ENCODE measurements at regions not wholly inside any gene's neighbourhood (a gene's known extent, or its start where the extent isn't known, plus 50 kb on each side); places are given as distances from the start of the nearest gene placed in this dataset.

DNA sequence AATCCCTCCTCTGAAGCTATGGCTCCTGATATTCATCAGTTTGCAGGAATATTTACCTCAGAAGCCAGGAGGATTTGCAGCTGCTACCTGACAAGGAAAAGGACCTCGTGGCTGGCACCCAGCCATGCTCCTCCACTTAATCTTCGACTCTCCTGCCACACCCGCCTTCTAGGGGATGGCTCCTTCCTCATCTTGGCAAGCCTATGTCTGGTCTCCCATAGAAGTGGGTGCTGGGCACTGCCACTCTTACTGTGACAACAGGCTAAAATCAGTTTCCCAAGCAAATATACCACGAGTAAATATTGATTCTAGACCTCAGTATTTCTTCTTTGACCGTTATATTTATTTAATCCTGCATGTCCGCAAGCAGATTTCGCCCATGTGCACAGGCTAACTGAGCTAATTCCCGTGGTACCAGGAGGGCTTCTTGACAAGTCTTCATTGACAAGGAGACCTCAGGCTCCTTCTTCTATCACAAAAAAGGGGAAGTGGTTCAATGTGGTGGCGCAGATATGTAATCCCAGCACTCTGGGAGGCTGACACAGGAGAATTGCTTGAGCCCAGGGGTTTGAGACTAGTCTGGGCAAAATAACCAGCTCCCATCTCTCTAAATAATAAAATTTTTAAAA is 52.6 kb upstream of the DCTD start:
- H3K9ac ChIP-seq (ENCODE audit: insufficient read depth, low read length), result no peak overlapping the region
- H3K4me2 ChIP-seq (ENCODE audit: extremely low read depth, insufficient read depth, low read length), result no peak overlapping the region
- TF ChIP-seq, protein P1, sequence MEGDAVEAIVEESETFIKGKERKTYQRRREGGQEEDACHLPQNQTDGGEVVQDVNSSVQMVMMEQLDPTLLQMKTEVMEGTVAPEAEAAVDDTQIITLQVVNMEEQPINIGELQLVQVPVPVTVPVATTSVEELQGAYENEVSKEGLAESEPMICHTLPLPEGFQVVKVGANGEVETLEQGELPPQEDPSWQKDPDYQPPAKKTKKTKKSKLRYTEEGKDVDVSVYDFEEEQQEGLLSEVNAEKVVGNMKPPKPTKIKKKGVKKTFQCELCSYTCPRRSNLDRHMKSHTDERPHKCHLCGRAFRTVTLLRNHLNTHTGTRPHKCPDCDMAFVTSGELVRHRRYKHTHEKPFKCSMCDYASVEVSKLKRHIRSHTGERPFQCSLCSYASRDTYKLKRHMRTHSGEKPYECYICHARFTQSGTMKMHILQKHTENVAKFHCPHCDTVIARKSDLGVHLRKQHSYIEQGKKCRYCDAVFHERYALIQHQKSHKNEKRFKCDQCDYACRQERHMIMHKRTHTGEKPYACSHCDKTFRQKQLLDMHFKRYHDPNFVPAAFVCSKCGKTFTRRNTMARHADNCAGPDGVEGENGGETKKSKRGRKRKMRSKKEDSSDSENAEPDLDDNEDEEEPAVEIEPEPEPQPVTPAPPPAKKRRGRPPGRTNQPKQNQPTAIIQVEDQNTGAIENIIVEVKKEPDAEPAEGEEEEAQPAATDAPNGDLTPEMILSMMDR (conservative IDR thresholded peaks at IDR 0.05 in 1 of 2, IDR thresholded peaks at IDR 0.05 in 1 of 2; ENCODE audit: low read depth in 1 of 2, low read length in 2 of 2), result no peak
- TF ChIP-seq EZH2 (IDR thresholded peaks at IDR 0.05; ENCODE audit: low read length, missing control alignments), result no peak
- DNase-seq (ENCODE audit: low read depth in 2 of 2), result no peak
- no peaks in the 10 kb centered on the region for H4K20me1 ChIP-seq (ENCODE audit: control insufficient read depth, extremely low read depth, insufficient read depth, low read length)
- no peaks in the 10 kb centered on the region for H3K79me2 ChIP-seq (ENCODE audit: control insufficient read depth, insufficient read depth, low read length)
- H3K36me3 ChIP-seq (ENCODE audit: control insufficient read depth, insufficient read depth, low read length), result no peaks in the 10 kb centered on the region
- no peak overlapping the region for H3K4me3 ChIP-seq (replicated peaks in 1 of 4; ENCODE audit: control extremely low read depth in 1 of 4, insufficient read depth in 1 of 4, low read depth in 3 of 4, low read length in 4 of 4)
- H3K27me3 ChIP-seq (ENCODE audit: control insufficient read depth, insufficient read depth, low read length), result no peaks in the 10 kb centered on the region
- H3K4me1 ChIP-seq (ENCODE audit: control insufficient read depth, extremely low read depth, insufficient read depth, low read length), result no peaks in the 10 kb centered on the region
- H3K9me3 ChIP-seq (ENCODE audit: control insufficient read depth, insufficient read depth, low read depth, low read length), result no peaks in the 10 kb centered on the region
- no peak overlapping the region for H3K27ac ChIP-seq (ENCODE audit: insufficient read depth, low read length)
- no peak overlapping the region for H2AFZ ChIP-seq (ENCODE audit: low read length)

DNA sequence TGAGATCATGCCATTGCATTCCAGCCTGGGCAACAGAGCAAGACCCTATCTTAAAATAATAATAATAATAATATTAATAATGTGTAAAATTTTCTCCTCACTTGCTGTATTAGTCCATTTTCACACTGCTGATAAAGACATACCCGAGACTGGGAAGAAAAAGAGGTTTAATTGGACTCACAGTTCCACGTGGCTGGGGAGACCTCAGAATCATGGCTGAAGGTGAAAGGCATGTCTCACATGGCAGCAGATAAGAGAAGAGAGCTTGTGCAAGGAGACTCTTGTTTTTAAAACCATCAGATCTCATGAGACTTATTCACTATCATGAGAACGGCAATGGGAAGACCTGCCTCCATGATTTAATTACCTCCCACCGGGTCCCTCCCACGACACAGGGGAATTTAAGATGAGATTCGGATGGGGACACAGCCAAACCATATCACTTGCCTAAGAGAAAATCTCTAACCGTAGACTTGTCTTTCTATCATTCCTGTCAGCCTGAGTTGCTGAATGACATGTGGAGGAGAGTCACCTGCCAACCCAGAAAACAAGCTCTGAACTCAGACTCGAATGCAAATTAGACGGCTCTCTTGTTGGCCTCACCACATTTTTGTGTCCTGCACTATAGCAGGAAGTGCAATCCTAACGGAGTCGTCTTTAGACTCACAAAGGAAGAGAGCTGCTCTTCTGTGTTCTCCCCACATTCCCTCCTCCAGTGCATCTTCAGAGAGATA is 51.9 kb upstream of the DCTD start:
- no peak overlapping the region for H3K4me3 ChIP-seq (replicated peaks in 1 of 4; ENCODE audit: control extremely low read depth in 1 of 4, insufficient read depth in 1 of 4, low read depth in 3 of 4, low read length in 4 of 4)
- DNase-seq (ENCODE audit: low read depth in 2 of 2), result no peak
- no peaks in the 10 kb centered on the region for H3K27me3 ChIP-seq (ENCODE audit: control insufficient read depth, insufficient read depth, low read length)
- H2AFZ ChIP-seq (ENCODE audit: low read length), result no peak overlapping the region
- no peak for TF ChIP-seq EZH2 (IDR thresholded peaks at IDR 0.05; ENCODE audit: low read length, missing control alignments)
- TF ChIP-seq, protein P1 (conservative IDR thresholded peaks at IDR 0.05 in 1 of 2, IDR thresholded peaks at IDR 0.05 in 1 of 2; ENCODE audit: low read depth in 1 of 2, low read length in 2 of 2), result no peak
- H3K79me2 ChIP-seq (ENCODE audit: control insufficient read depth, insufficient read depth, low read length), result no peaks in the 10 kb centered on the region
- H3K4me1 ChIP-seq (ENCODE audit: control insufficient read depth, extremely low read depth, insufficient read depth, low read length), result no peaks in the 10 kb centered on the region
- no peaks in the 10 kb centered on the region for H3K9me3 ChIP-seq (ENCODE audit: control insufficient read depth, insufficient read depth, low read depth, low read length)
- H3K27ac ChIP-seq (ENCODE audit: insufficient read depth, low read length), result no peak overlapping the region
- no peaks in the 10 kb centered on the region for H4K20me1 ChIP-seq (ENCODE audit: control insufficient read depth, extremely low read depth, insufficient read depth, low read length)
- no peak overlapping the region for H3K4me2 ChIP-seq (ENCODE audit: extremely low read depth, insufficient read depth, low read length)
- H3K9ac ChIP-seq (ENCODE audit: insufficient read depth, low read length), result no peak overlapping the region
- H3K36me3 ChIP-seq (ENCODE audit: control insufficient read depth, insufficient read depth, low read length), result no peaks in the 10 kb centered on the region

DNA sequence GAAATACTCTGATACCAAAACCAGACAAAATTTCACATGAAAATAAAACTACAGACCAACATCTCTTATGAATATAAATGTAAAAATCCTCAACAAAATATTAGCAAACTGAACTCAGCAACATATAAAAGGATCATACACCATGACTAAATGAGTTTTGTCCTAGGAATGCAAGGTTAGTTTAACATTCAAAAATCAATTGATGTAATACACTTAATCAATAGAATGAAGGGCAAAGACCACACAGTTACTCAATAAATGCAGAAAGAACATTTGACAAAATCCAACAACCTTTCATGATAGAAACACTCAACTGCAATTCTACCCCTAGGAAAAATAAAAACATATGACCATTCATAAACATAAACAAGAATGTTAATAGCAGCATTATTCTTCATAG is 50.2 kb upstream of the DCTD start:
- Histone ChIP-seq H3K9ac (ENCODE audit: insufficient read depth, low read length) (no peak overlapping the region), H3K4me2 (ENCODE audit: extremely low read depth, insufficient read depth, low read length) (no peak overlapping the region), H3K27ac (ENCODE audit: insufficient read depth, low read length) (no peak overlapping the region), H3K79me2 (ENCODE audit: control insufficient read depth, insufficient read depth, low read length) (no peaks in the 10 kb centered on the region), H3K27me3 (ENCODE audit: control insufficient read depth, insufficient read depth, low read length) (no peaks in the 10 kb centered on the region), H4K20me1 (ENCODE audit: control insufficient read depth, extremely low read depth, insufficient read depth, low read length) (no peaks in the 10 kb centered on the region), H3K4me3 (replicated peaks in 1 of 4; ENCODE audit: control extremely low read depth in 1 of 4, insufficient read depth in 1 of 4, low read depth in 3 of 4, low read length in 4 of 4) (no peak overlapping the region), H3K9me3 (ENCODE audit: control insufficient read depth, insufficient read depth, low read depth, low read length) (no peaks in the 10 kb centered on the region), H3K4me1 (ENCODE audit: control insufficient read depth, extremely low read depth, insufficient read depth, low read length) (no peaks in the 10 kb centered on the region), H2AFZ (ENCODE audit: low read length) (no peak overlapping the region), H3K36me3 (ENCODE audit: control insufficient read depth, insufficient read depth, low read length) (no peaks in the 10 kb centered on the region)
- TF ChIP-seq EZH2 (IDR thresholded peaks at IDR 0.05; ENCODE audit: low read length, missing control alignments), result no peak
- TF ChIP-seq, protein P1 (conservative IDR thresholded peaks at IDR 0.05 in 1 of 2, IDR thresholded peaks at IDR 0.05 in 1 of 2; ENCODE audit: low read depth in 1 of 2, low read length in 2 of 2), result no peak
- DNase-seq (ENCODE audit: low read depth in 2 of 2), result no peak

Data from fibroblast of lung (primary cell).